ENCODE measurements at regions not wholly inside any gene's neighbourhood (a gene's known extent, or its start where the extent isn't known, plus 50 kb on each side); places are given as distances from the start of the nearest gene placed in this dataset.

DNA sequence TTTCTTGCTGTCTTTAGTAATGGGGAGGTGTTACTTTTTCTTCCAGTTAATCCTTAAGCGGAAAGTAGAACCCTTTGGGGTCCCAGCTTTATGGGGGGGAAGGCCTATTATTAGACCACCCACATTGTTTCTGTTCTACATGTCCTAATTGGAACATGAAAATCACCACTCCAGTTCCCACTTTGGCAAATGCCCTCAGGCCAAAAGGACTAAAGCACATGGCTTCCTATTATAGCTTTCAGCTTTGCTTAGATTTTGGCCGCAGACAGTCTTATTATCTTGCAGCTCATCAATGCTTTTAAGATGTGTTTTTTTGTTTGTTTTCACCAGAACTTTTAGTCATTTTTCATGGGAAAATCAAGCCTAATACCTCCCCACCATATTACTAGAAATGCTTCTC lies 296.8 kb upstream of the ANKH start:
- no peak for DNase-seq (ENCODE audit: low read depth)
- no peak overlapping the region for H3K4me3 ChIP-seq (ENCODE audit: low read depth, low read length)
- TF ChIP-seq, protein P1, sequence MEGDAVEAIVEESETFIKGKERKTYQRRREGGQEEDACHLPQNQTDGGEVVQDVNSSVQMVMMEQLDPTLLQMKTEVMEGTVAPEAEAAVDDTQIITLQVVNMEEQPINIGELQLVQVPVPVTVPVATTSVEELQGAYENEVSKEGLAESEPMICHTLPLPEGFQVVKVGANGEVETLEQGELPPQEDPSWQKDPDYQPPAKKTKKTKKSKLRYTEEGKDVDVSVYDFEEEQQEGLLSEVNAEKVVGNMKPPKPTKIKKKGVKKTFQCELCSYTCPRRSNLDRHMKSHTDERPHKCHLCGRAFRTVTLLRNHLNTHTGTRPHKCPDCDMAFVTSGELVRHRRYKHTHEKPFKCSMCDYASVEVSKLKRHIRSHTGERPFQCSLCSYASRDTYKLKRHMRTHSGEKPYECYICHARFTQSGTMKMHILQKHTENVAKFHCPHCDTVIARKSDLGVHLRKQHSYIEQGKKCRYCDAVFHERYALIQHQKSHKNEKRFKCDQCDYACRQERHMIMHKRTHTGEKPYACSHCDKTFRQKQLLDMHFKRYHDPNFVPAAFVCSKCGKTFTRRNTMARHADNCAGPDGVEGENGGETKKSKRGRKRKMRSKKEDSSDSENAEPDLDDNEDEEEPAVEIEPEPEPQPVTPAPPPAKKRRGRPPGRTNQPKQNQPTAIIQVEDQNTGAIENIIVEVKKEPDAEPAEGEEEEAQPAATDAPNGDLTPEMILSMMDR (IDR thresholded peaks at IDR 0.05; ENCODE audit: low read depth, low read length, missing control alignments): no peak

DNA sequence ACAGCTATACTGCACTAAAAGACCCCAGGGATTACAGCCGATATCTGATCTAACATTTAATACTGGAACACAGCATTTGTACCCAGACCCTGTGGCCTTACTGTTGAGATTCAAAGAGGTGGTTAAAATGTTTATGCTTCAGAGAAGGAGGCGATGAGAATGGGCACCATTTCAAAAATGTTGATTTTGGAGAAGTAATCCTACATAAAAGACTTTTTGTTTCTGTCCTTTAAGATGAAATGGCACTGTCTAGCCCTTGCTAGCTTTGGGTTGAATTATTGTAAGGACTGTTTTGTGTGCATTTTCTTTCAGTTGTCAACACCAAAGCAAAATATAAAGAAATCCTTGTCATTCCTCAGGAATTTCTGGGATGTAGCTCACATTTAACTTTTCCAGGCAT lies 288.5 kb upstream of the ANKH start:
- DNase-seq (ENCODE audit: low read depth): no peak
- TF ChIP-seq, protein P1 (IDR thresholded peaks at IDR 0.05; ENCODE audit: low read depth, low read length, missing control alignments): no peak
- no peak overlapping the region for H3K4me3 ChIP-seq (ENCODE audit: low read depth, low read length)

DNA sequence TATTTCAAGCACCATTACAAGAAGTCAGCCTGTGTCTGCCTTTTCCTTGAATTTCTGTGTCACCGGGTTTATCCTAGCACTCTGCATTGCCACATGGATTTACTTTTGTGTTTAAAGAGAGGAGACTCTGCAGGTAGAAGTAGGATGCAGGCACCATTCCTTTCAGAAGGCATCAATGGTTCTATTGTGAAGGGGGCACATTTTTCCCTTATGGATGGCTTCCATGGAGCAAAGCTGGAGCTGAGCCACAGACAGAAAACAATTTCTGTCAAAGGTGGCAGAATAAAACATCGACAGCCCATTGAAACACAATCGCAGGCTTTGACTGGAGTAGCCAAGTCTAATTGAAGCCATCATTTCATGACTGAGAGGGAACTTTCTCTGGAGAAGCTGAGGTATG lies 288.0 kb upstream of the ANKH start:
- TF ChIP-seq, protein P1 (IDR thresholded peaks at IDR 0.05; ENCODE audit: low read depth, low read length, missing control alignments): no peak

DNA sequence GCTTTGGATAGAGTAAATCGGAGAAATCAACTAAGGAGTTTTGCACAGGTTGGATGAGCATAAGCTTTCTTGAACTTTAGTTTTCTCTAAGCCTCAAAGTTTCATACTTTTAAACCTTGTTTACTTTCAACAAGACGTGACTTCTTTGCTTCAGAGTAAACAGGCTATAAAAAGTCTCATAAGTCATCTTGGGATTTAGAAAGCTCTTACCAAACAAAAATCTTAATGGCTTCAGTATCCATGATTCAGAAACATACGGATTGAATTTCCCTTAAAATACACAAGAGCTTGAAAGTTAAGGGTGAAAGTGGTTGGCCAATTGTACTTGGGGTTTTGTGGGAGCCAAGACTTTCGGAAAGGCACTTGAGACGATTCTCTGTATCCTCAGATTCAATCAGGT lies 270.9 kb upstream of the ANKH start:
- no peak for DNase-seq (ENCODE audit: low read depth)
- no peak overlapping the region for H3K4me3 ChIP-seq (ENCODE audit: low read depth, low read length)
- TF ChIP-seq, protein P1 (IDR thresholded peaks at IDR 0.05; ENCODE audit: low read depth, low read length, missing control alignments): no peak

More for the DNA sequence above, 288.0 kb upstream of the ANKH start:
- no peak for DNase-seq (ENCODE audit: low read depth)
- no peak overlapping the region for H3K4me3 ChIP-seq (ENCODE audit: low read depth, low read length)

DNA sequence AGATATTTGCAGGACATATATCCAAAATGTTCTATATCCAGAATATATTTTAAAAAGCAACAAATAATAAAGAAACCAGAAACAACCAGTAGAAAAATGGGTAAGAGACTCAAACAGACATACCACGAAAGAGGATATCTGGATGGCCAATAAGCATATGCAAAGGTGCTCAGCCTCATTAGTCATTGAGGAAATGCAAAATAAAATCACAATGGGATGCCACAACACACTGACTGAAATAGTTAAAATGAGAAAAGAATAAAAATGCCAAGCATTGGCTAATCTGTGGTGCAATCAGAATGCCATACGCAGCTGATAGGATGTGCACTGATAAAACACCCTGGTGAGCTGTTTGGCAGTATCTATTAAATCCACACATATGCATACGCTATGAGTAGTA lies 265.8 kb upstream of the ANKH start:
- TF ChIP-seq, protein P1 (IDR thresholded peaks at IDR 0.05; ENCODE audit: low read depth, low read length, missing control alignments): no peak
- no peak for DNase-seq (ENCODE audit: low read depth)
- H3K4me3 ChIP-seq (ENCODE audit: low read depth, low read length): no peak overlapping the region

DNA sequence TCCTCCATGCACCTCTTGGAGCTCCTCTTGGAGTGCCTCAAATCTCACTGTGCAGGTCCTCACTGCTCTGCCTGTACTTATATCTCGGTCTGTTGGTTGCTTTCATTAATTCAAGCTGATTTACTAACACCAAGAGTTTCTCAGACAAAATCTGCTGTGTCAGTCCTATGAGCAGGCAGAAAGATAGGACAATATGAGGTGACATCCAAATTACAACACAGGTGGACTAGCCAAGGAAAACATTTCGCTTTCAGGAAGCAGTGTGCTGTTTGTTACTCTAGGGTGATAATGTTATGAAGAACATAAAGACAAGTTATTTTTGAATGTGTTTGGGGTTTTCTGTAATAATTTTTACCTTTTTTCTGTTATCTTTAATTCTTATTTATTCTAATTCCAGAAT lies 264.1 kb upstream of the ANKH start:
- TF ChIP-seq, protein P1 (IDR thresholded peaks at IDR 0.05; ENCODE audit: low read depth, low read length, missing control alignments): no peak
- no peak overlapping the region for H3K4me3 ChIP-seq (ENCODE audit: low read depth, low read length)
- no peak for DNase-seq (ENCODE audit: low read depth)

DNA sequence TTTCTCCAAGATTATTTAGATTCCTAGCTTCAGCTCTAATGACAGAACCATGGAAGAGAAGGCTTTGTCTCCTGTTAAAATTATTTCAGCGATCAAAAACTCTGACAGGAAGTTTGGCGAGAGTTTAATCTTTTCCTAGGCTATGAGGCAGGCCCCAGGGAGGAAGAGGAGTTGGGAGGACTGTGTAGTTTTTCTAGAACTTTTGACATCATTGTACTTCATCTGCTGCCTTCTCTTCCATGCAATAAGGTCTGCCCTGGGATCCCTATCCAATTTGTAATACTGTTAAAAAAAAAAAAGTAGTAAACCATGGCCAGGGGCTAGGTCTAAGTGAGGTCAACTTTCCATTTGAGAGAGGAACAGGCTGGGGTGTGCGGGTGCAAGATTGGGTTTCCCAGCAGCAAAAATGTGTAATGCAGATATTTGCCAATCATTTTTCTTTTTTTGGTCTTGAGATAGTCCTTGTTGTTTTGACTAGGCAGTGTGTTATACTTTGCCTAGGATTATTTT lies 261.9 kb upstream of the ANKH start:
- DNase-seq (ENCODE audit: low read depth): no peak
- TF ChIP-seq, protein P1 (IDR thresholded peaks at IDR 0.05; ENCODE audit: low read depth, low read length, missing control alignments): no peak

More for the DNA sequence above, 261.9 kb upstream of the ANKH start:
- H3K4me3 ChIP-seq (ENCODE audit: low read depth, low read length): no peak overlapping the region
